Right ventricle myocardium superior (tissue), 1 donor: ENCODE measurements at regions not wholly inside any gene's neighbourhood (a gene's known extent, or its start where the extent isn't known, plus 50 kb on each side); places are given as distances from the start of the nearest gene placed in this dataset.
A peak's percentile ranks its signal among the peaks of the same experiment; 100 is the strongest.
"Not testable (repeated sequence)": the region's sequence is repeated elsewhere in the genome, so short reads cannot be mapped to it uniquely, and the experiment has no call there.

Experiments used
- ATAC-seq: fragments of 200-7000 bp; cut with Tn5 transposase; one replicate; pipeline ENCODE4 v1.9.1; 2020; ENCODE audit warnings: mild to moderate bottlenecking; ENCODE audit not compliant: poor library complexity
- DNase-seq: peaks from one replicate; pipeline ENCODE4 v3.0.0-alpha.2; 2020
- intact Hi-C: fragments of 100-400 bp; cut with DNase I; formaldehyde crosslinking; loops from one replicate; pipeline ENCODE4 v1.11.2; 2022
- donor health status: DM: no; HTN: yes; CAD: no; lungs with severe emphysema.

DNA sequence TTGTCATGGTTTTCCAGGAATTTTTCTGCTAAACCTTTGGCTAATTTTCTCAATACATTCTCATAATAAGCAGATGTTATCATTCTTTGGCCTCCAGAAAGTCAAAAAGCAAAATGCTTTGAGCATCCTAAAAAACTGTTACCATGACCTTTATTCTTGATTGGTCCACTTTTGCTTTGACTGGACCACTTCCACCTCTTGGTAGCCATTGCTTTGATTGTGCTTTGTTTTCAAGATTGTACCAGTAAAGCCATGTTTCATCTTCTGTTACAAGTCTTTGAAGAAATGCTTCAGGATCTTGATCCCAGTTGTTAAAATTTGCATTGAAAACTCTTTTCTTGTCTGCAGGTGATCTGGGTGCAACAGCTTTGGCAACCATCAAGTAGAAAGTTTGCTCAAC is 180.1 kb downstream of the DUSP6 start:
- ATAC-seq = no peak
- no peak for DNase-seq
- intact Hi-C loops = no loop called here

- intact Hi-C loops = loop anchor here (10.0 kb wide), 1 partner anchor 185 kb away; the partner anchor contains the start of gene DUSP6
- ATAC-seq (no peak), DNase-seq (no peak)
These were observed 183.0 kb downstream of the DUSP6 start for GRCh38 chr12:89169321-89169720.

DNA sequence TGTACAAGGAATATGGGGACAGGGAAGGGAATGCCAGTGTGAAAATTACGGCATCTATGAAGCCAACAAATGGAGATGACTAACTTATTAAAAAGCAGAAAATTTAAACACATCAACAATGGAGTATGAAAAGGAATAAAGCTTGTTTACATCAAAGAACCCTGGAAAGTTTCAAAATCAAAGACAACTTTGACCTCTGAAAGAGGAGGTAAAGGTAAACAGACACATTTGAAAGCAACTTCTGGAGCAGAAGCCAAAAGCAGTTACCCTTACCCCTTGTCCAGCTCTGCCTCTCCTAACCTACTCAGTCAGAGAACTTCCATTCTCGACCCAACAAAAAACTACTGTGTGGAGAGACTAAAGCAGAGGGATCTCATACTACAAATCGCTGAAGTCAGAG is 184.3 kb downstream of the DUSP6 start:
- ATAC-seq (no peak), DNase-seq (no peak)
- intact Hi-C loops = loop anchor here (10.0 kb wide), 1 partner anchor 187 kb away; the partner anchor contains the start of gene DUSP6

DNA sequence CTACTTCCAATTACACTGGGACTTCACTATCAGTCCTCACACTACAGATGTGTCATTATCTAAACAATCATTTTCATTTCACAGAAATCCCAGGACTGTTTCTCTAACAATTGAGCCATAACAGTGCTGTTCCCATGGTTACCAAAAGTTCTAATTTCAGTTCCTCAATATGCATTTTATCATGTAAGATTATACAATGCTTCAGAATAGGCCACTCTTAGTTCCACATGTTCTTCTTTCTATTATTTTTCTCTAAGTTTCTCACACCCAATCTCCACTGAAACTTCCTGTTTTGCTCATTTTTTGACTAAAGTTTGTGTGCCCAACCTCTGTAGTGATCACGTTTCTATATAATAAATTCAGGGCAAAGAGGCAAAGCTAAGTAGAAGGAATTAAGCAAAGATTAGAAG is 185.8 kb downstream of the DUSP6 start:
- no peak for DNase-seq
- intact Hi-C loops = loop anchor here (10.0 kb wide), 1 partner anchor 188 kb away; the partner anchor contains the start of gene DUSP6
- peak; percentile 56 for ATAC-seq

DNA sequence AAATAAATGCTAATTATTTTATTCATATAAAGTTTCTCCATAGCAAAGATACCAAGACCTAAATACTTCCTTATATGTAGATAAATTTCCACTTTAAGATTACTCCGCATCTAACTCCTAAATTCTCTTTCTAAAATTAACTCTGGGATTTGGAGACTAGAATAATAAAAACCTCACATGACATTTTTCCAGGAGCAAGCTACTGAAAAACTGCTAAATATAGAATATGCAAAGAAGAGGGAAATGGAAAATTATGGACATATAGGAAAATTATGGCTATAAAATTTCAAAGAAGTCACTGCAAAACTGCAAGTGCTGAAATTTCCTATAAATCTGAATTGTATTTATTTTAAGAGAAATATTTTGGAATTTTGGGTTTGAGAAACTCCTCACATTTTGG is 186.2 kb downstream of the DUSP6 start:
- DNase-seq = no peak
- no peak for ATAC-seq
- intact Hi-C loops = loop anchor here (10.0 kb wide), 1 partner anchor 189 kb away; the partner anchor contains the start of gene DUSP6

- ATAC-seq (no peak), DNase-seq (no peak)
- intact Hi-C loops = loop anchor here (10.0 kb wide), 1 partner anchor 189 kb away; the partner anchor contains the start of gene DUSP6
These were observed 186.6 kb downstream of the DUSP6 start for GRCh38 chr12:89165703-89166102.

- intact Hi-C loops = loop anchor here (10.0 kb wide), 1 partner anchor 191 kb away; the partner anchor contains the start of gene DUSP6
- DNase-seq = no peak
- no peak for ATAC-seq
These were observed 188.4 kb downstream of the DUSP6 start for GRCh38 chr12:89163918-89164317.

GRCh38 chr12:89162589-89163261 is 189.6 kb downstream of the DUSP6 start:
- intact Hi-C loops = loop anchor here (10.0 kb wide), 1 partner anchor 192 kb away; the partner anchor contains the start of gene DUSP6
- ATAC-seq (peak; percentile 86), DNase-seq (peak; percentile 61)

DNA sequence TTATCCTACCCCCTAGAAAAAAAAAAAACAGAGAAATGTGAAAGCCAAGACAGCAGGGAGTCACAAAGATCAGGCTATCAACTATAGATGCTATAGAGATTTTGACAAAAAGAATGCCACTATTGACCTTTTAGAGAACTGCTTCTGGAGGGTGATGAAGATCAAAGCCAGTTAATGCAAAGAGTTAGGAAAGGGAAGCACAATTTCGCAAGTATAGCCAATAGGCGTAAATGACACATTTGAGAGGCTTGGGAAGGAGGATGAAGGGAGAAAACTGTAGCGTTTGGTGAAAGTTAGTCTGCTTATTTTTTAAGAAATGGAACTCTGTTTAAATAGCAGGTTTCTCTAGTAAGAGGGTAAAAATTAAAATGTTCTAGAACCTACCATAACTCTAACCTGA is 190.7 kb downstream of the DUSP6 start:
- no peak for DNase-seq
- peak; percentile 32 for ATAC-seq
- intact Hi-C loops = loop anchor here (10.0 kb wide), 1 partner anchor 193 kb away; the partner anchor contains the start of gene DUSP6

- DNase-seq = peak; percentile 77
- intact Hi-C loops = loop anchor here (10.0 kb wide), 1 partner anchor 194 kb away; the partner anchor contains the start of gene DUSP6
- ATAC-seq = peak; percentile 78
These were observed 191.6 kb downstream of the DUSP6 start for GRCh38 chr12:89160716-89161123.

DNA sequence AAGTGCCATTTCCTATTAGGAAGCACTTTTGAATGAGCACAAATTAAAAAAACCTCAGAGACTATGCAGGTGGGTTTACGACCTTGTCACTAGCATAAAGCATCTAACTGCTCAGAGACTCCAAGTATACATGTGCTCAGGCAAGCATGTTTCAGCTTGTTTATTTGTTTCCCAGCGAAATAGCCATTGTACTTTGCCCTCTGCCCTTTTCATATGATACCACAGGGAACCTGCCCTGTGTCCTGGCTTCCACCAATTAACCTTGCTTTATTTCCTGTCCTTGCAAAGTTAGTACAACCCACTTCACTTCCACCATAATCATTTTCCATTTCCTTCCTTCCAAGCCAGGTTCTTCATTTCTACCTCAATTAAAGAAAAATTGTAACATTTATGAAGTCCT is 194.9 kb downstream of the DUSP6 start:
- no peak for DNase-seq
- ATAC-seq = no peak
- intact Hi-C loops = no loop called here

DNA sequence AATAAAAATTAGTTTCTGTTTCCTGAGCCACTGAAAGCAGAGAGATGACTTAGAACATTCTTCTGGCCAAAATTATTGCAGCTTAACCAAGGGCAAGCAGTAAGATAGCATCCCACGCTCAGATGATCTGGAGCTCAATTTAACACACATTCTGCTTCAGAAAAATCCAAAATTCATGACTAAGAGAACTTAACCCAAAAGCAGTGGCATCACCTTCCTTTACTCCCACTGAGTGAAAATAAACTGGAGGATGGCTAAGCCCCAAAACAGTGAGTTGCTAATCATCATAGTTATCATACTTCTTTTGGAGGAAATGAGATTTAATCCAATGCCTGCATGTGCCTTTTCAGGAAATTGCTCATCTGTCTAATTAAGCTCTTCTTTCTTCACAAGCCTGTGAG is 195.4 kb downstream of the DUSP6 start:
- intact Hi-C loops = no loop called here
- ATAC-seq = no peak
- no peak for DNase-seq

DNA sequence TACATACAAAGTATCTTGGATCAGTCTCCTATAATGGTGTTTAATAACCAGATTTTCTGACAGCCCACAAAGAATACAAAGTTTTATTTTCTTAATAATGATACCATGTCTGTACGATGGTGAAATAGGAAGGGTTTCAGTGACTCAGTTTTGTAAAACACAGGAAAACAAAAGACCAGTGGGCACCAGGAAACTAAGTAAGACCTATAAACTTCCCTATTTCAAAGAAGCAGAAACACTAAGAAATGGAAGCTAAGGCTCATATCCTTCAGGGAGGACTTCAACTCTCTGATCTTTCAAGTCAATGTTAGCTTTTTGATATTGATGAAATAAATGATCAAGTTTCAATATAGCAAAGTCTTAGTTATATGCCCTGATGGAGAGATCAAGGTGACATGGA is 196.0 kb downstream of the DUSP6 start:
- DNase-seq (no peak), ATAC-seq (no peak)
- intact Hi-C loops = no loop called here

DNA sequence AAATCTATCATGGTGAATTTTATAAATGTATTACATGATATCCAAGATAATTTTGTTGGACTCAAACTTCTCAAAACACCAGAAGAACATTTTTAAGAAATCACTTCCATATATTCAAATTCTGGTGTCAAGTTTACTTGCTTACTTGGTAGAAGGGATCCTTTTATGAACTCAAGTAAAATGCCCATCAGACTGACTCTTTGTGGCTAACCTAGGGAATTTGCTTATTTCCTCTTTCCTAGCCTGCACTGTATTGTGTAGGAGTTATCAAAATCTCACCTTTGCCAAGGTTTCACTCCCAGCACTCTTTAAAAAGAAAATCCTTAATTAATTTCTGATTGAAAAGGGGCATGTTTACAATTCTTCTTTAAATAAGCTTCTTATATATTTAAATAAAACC is 196.5 kb downstream of the DUSP6 start:
- DNase-seq = no peak
- no peak for ATAC-seq
- intact Hi-C loops = no loop called here

- intact Hi-C loops = no loop called here
- ATAC-seq = peak; percentile 52
These were observed 197.4 kb downstream of the DUSP6 start for GRCh38 chr12:89154743-89155499.

DNA sequence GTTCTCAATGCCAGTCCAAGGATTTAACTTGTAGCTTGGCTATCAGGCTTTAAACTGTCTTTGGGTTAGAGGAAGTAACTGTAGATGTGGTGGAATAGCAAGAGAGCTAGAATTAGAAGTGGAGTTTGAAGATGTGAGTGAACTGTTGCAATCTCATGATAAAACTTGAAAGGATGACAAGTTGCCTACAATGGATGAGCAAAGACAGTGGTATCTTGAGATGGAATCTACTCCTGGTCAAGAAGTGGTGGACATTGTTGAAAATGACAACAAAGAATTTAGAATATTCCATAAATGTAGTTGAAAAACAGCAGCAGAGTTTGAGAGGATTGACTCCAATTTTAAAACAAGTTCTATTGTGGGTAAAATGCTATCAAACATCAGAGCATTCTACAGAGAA is 199.0 kb downstream of the DUSP6 start:
- no peak for ATAC-seq
- intact Hi-C loops = no loop called here
- DNase-seq = no peak

More at GRCh38 chr12:89154743-89155499, 197.4 kb downstream of the DUSP6 start:
- no peak for DNase-seq

- ATAC-seq (no peak), DNase-seq (no peak)
- intact Hi-C loops = no loop called here
These were observed 200.8 kb downstream of the DUSP6 start for GRCh38 chr12:89151536-89151935.

DNA sequence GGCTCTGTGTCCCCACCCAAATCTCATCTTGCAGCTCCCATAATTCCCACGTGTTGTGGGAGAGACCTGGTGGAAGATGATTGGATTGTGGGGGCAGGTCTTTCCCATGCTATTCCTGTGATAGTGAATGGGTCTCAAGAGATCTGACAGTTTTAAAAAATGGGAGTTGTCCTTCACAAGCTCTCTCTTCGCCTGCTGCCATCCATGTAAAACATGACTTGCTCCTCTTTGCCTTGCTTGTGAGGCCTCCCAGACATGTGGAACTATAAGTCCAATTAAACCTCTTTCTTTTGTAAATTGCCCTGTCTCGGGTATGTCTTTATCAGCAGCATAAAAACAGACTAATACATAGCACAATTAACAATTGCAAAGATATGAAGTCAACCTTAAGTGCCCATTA is 201.5 kb downstream of the DUSP6 start:
- ATAC-seq, intact Hi-C loops, DNase-seq: not testable (repeated sequence)

GRCh38 chr12:89140602-89141238 is 211.6 kb downstream of the DUSP6 start:
- DNase-seq (peak; percentile 71), ATAC-seq (peak; percentile 94)
- intact Hi-C loops = no loop called here
